ENCODE measurements at regions not wholly inside any gene's neighbourhood (a gene's known extent, or its start where the extent isn't known, plus 50 kb on each side); places are given as distances from the start of the nearest gene placed in this dataset.

GRCh38 chr2:104425850-104426595 lies 427.9 kb upstream of the POU3F3 start:
- TF ChIP-seq CTCF (IDR thresholded peaks at IDR 0.05; ENCODE audit: poor library complexity), result no peak
- TF ChIP-seq EZH2 (IDR thresholded peaks at IDR 0.05; ENCODE audit: borderline replicate concordance), result no peak
- TF ChIP-seq EZH2phosphoT487 (IDR thresholded peaks at IDR 0.05; ENCODE audit: low read depth, severe bottlenecking, unreplicated experiment), result no peak
